ENCODE measurements at regions not wholly inside any gene's neighbourhood (a gene's known extent, or its start where the extent isn't known, plus 50 kb on each side); places are given as distances from the start of the nearest gene placed in this dataset.

GRCh38 chr3:178381971-178382448, 154.2 kb upstream of the KCNMB2 start:
- no peak for DNase-seq

- DNase-seq, result no peak
These were observed 153.7 kb upstream of the KCNMB2 start for GRCh38 chr3:178382449-178383061.

GRCh38 chr3:178384321-178385230, 151.7 kb upstream of the KCNMB2 start:
- DNase-seq, result peak in 3 of 51 donors; percentile 2 to 52 (median 3)

- DNase-seq, result peak in 16 of 51 donors; percentile 0 to 68 (median 4)
These were observed 150.8 kb upstream of the KCNMB2 start for GRCh38 chr3:178385280-178385952.

GRCh38 chr3:178386401-178386800, 149.8 kb upstream of the KCNMB2 start:
- no peak for DNase-seq

- DNase-seq, result no peak
These were observed 149.4 kb upstream of the KCNMB2 start for GRCh38 chr3:178386880-178387279.

GRCh38 chr3:178388473-178388872, 147.8 kb upstream of the KCNMB2 start:
- DNase-seq, result no peak

GRCh38 chr3:178389258-178389657, 147.0 kb upstream of the KCNMB2 start:
- DNase-seq, result no peak

GRCh38 chr3:178392511-178392926, 143.7 kb upstream of the KCNMB2 start:
- no peak for DNase-seq

- no peak for DNase-seq
These were observed 143.1 kb upstream of the KCNMB2 start for GRCh38 chr3:178393146-178393545.

- DNase-seq, result no peak
These were observed 142.4 kb upstream of the KCNMB2 start for GRCh38 chr3:178393824-178394223.

GRCh38 chr3:178396318-178396717, 139.9 kb upstream of the KCNMB2 start:
- no peak for DNase-seq

GRCh38 chr3:178397202-178397601, 139.0 kb upstream of the KCNMB2 start:
- DNase-seq, result no peak

- no peak for DNase-seq
These were observed 138.4 kb upstream of the KCNMB2 start for GRCh38 chr3:178397836-178398235.

GRCh38 chr3:178404961-178405360, 131.3 kb upstream of the KCNMB2 start:
- DNase-seq, result no peak

- no peak for DNase-seq
These were observed 130.7 kb upstream of the KCNMB2 start for GRCh38 chr3:178405531-178405930.

GRCh38 chr3:178406206-178406605, 130.0 kb upstream of the KCNMB2 start:
- DNase-seq, result no peak

- DNase-seq, result no peak
These were observed 120.9 kb upstream of the KCNMB2 start for GRCh38 chr3:178415384-178415783.

- DNase-seq, result no peak
These were observed 118.5 kb upstream of the KCNMB2 start for GRCh38 chr3:178417736-178418135.

GRCh38 chr3:178419071-178419470, 117.2 kb upstream of the KCNMB2 start:
- no peak for DNase-seq

GRCh38 chr3:178420033-178420432, 116.2 kb upstream of the KCNMB2 start:
- no peak for DNase-seq

- DNase-seq, result no peak
These were observed 115.2 kb upstream of the KCNMB2 start for GRCh38 chr3:178421069-178421468.

All from hypothalamus (tissue), 51 donors.